Stimulated activated CD8-positive, alpha-beta memory T cell treated with anti-CD3 and anti-CD28 coated beads, Interleukin-4, amount 100 ng/mL, for 24 hours (primary cell): ENCODE measurements at regions not wholly inside any gene's neighbourhood (a gene's known extent, or its start where the extent isn't known, plus 50 kb on each side); places are given as distances from the start of the nearest gene placed in this dataset.
"Not testable (repeated sequence)": the region's sequence is repeated elsewhere in the genome, so short reads cannot be mapped to it uniquely, and the experiment has no call there.

ENCODE experiments used
- DNase-seq: peaks from one replicate; pipeline ENCODE4 v3.0.0-alpha.2; 2020; ENCODE audit warnings: low read depth

DNA sequence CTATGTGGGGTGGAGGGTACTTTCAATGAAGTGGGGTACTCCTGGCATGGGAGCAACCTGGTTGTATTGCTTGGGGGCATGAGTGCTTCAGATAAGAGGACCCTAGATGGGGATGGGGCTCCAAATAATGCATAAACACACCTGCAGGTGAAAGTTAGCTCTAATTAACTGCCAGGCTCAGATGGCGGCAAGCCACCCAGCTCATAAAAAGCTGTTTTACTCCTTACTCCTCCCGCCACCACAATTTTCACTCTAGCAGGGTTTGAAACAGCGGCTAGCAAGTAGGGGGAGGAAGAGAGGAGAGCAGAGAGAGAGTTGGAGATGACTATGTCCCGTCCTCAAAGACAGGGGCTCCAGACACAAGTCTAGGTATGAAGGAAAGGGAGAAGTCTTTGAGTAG is 117.7 kb upstream of the WSCD1 start:
- no peak for DNase-seq

DNA sequence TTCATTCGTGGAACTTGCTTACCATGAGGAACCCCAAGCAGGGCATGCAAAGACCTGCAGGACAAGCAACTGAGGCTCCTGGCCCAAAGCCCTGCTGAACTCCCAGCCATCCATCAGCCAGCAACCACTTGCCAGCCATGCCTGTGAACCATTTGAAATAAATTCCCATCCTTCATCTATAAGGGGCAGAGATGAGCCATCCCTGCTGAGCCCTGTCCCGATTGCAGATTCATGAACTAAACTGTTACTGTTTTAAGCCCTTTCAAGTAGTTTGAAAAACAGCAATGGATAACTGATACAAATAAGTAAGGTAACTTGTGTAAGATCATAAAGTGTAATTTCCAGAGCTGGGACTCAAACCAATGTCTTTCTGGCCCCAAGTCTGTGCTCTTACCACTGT is 114.4 kb upstream of the WSCD1 start:
- DNase-seq = no peak

DNA sequence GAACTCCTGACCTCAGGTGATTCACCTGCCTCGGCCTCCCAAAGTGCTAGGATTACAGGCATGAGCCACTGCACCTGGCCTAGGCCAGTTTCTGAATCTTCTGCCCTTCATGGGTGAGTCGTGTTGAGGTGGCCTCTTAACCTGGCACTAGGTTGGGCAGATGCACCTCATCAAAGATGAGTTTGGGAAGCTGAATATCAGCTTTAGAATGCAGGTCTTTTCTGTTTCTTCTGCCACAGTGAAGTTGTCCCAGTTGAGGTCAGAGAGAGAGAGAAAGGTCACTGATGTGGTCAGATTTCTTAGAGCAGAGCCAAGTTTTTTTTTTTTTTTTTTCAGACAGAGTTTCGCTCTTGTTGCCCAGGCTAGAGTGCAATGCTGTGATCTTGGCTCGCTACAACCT is 111.3 kb upstream of the WSCD1 start:
- DNase-seq = no peak

DNA sequence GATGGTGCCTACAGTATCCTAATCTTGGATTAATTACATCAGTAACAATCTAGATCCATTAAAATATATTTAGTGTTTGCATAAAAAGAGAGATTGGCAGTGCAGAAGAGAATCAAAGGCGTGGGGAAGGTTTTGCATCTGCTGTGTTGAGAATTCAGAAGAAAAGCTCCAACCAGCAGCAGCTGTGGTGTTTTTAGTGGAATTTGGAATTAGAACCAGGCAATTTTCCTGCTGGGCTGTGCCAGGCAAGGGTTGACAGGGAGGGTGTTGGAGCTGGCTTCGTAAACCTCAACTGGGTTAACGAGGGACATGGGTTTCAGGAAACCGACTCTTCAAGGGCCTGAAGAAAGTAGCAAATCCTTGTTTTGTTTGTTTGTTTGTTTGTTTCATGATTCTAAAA is 107.8 kb upstream of the WSCD1 start:
- DNase-seq = no peak

DNA sequence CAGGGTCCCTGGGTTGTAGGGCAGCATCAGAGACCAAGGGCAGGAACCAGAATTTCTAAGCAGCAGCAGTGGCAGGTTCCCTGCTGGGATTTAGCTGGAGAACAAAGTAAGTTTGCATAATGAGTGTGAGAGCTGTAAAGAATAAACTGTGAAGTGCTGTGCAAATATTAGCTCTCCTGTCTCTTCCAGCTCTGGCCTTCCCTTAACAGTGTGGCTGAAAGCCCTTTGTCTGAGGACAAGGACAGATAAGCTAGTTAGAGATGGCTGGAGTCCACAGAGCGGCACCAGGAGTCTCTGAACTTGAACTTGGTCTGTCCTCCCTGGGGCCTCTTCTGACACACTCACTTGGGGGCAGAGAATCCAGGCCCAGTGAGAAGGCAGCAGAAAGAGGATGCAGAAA is 98.2 kb upstream of the WSCD1 start:
- DNase-seq = no peak

DNA sequence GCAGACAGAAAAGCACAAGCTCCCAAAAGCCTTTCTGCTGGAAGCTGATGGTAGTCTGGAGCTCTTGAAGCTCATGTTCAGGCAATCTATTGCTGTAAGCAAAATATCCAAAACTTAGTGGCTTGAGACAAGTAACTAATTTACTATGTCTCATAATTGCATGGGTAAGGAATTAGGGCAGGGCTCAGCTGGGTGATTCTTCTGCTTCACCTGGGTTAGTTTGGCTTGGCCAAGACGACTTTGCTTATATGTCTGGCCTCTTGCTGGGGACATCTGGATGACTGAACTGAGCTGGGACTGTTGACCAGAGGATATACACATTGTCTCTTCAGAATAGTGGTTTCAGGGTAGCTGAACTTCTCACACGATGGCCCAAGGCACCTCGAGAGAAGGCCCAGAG is 96.8 kb upstream of the WSCD1 start:
- DNase-seq = no peak

DNA sequence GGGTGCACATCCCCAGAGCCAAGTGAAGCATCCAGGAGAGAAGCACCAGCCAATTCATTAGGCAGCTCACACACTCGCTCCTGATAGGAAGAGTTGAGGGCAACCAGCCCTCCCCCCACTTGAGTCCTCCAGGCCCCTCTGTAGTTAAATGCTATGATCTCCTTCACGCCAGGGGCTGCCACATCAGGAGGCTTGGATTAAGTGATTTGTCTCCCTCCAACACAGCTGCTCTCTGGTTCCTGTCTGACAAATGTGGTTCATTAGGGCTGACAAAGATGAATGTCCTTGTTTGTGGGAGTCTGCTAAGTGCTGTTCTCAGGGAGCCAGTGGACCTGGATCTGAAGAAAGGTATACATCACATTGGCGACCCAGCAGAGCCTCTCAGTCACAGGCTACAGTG is 94.5 kb upstream of the WSCD1 start:
- DNase-seq = no peak

DNA sequence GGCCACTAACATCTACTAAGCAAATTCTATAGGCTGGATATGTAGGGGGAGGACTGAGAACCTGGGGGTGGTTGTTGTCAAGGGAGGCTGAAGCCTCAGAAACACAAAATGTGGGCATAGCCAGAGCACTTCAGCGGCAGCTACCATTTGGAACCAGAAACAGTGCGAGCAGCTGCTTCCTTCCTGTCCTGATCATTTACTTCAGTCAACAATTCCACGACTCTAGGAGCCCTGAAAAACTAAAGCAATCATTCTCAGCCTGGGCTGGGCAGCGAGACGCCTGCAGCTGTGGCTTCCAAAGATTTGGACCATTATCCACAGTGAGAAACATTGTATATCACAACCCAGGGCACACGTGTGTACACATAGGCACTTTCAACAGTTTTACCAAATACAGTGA is 93.9 kb upstream of the WSCD1 start:
- DNase-seq = no peak

DNA sequence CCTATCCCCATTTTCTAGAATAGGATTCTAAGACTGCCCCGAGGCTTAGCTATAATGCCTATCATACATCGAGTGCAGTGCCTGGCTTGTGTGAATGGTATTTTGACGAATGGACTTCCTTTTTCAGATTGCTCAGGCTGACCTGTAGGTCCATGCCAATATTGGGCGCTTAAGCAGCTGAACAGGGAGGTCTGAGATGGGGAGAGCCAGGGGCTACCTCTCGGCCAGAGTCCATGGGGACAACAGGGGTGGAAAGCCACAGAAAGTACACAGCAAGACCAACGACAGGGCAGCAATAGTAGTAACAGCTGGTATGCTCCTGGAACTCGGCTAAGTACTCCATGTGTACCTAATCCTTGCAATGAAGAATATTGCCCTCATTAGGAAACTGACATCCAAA is 91.7 kb upstream of the WSCD1 start:
- no peak for DNase-seq

DNA sequence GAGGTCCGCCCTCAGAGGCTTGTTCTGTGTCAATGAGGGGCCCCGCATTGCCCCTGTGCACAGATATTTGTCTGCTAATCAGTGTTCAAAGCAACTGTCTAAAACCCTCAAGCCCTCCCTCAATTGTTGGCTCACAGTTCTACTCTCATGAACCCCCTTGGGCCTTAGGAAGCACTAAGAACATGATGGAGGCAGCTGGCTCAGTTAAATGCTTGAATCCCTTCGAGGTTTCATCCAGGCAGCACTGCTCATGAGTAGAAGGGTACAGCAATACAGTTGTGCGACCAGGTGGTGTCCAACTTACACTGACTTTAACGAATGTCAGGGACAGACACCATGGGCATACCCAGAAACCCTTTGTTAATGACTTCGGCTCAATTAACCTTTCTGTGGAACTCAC is 89.2 kb upstream of the WSCD1 start:
- DNase-seq = no peak

DNA sequence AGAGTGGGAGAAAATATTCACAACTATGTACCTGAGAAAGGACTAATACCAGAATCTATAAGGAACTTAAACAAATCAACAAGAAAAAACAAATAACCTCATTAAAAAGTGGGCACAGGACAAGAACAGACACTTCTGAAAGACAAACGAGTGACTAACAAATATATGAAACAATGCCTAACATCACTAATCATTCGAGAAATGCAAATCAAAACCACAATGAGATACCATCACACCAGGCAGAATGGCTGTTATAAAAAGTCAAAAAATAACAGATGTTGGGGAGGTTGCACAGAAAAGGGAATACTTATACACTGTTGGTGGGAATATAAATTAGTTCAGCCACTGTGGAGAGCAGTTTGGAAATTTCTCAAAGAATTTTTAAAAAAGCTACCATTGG is 83.5 kb upstream of the WSCD1 start:
- DNase-seq = no peak

DNA sequence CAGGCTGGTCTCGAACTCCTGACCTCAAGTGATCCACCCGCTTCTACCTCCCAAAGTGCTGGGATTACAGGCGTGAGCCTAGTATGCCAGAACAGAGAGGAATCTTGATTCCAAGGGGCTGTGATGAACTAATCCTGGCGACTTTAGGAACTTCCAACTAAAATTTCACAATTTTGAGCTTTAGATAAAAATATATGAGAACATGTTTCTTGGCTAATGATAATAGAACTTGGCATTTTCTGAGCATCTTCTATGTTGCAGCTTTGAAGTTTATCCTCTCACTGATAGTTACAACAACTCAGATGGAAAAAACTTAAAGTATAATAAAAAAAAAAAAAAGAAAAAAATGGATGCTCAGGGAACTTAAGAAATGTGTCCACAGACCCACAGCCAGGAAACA is 69.8 kb upstream of the WSCD1 start:
- no peak for DNase-seq

DNA sequence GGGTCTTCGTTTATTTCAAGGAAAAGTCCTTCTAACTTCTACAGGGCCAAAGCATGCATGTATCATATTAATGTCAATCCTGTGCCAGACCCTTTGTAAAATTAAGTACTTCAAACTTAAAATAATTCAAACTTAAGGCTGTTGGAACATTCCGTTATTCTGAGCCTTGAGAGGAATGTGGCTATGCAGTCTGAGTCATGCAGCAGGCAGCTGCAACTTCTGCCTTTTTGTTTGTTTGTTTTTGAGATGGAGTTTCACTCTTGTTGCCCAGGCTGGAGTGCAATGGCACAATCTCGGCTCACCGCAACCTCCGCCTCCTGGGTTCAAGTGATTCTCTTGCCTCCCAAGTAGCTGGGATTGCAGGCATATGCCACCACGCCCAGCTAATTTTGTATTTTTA is 67.0 kb upstream of the WSCD1 start:
- DNase-seq = not testable (repeated sequence)

DNA sequence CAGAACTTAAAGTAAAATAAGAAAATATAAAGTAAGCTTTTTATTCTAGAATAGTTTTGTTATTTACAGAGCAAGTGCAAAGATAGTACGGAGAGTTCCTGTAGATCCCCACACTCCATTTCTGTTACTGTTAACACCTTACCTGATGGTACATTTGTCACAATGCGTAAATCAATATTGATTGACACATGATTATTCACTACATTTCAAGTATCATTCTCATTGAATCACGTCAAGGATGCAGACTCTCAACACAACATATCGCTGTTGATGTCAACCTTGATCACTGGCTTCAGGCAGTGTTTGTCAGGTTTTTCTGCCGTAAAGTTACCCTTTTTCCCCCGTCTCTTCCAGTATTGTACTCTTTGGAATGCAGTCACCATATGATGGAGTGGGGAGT is 64.2 kb upstream of the WSCD1 start:
- no peak for DNase-seq

DNA sequence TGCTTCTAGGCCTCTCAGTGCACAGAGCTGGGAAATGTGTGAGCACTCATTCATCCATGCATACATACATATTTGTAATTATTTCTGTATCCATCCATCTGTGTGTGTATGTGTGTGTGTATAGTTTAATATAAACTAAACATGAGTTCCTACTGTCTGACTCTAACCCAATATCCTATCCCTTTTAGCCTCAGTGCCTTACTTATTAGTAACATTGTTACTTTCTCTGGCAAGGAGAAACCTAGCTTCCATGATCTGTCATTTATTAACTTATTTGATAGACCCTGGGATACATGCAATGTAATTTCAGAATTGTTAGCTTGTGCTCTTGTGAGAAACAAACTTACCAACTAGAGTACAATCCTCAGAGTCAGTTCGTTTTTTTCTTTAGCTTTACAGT is 59.0 kb upstream of the WSCD1 start:
- DNase-seq = no peak

DNA sequence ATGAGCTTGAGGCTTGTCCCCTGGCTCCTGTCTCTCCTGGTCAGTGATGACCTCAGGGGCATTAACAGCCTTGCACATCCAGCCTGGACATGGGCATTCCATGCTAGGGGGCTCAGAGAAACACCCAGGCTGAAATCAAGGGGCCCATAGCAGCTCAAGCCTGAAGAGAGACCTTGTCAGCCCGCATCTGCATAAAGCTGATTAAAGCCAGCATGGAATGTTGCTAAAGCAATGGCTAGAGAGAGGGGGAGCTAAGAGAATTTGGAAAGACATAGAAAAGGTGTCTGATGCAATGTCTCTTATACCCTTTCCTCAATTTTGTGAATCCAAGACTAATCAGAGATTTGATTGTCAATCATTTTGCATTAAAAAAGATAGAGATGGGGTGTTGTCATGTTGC is 51.4 kb upstream of the WSCD1 start:
- no peak for DNase-seq

DNA sequence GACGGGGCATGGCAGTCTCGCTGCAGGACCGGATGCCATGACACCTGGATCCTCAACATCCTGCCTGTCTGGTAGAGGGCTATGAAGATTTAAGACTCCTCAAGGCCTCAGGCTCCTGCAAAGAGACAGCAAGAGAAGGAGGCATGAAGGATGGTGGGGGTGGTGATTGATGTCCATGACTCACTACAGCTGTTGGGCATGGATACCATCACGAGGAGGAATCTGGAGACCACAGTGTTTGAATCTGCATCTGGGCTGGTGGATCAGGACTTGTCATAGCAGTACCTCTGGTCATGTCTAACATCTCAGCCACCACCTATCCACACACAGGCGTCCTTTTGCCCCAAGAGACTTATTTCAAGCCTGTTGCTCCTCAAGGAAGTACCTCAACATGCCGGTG is 50.2 kb upstream of the WSCD1 start:
- DNase-seq = no peak

DNA sequence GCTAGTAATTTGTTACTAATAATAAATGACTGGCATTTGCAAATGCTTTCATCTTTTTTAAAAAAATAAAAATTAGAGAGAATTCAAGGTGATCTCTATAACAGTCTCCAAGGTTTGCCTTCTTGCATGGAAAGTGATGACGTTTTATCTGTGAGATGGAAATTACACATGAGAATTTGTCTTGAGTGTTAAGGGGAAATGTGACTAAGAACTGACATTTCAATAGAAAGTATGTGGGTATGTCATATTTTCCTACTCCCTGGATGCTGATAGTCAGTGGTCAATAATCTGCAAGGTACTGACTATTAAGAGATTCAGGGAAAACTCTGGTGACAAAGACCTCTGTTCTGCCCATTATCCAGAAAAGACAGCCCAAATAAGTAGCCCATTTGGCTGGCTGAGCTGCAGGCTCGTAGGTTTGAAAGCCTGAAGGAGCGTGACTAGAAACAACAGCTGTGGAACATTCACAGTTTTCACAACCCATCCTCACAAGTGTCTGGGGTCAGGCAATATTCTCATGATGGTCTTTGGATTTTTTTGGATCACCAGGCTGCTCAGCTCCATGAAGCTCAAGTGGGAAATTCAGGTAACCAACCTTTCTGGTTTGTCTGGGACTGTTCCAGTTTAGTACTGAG is 49.7 kb upstream of the WSCD1 start:
- DNase-seq = no peak
